ENCODE measurements at regions not wholly inside any gene's neighbourhood (a gene's known extent, or its start where the extent isn't known, plus 50 kb on each side); places are given as distances from the start of the nearest gene placed in this dataset.

GRCh38 chr1:38613996-38614395 lies 245.6 kb downstream of the RRAGC start:
- no peaks in the 10 kb centered on the region for H3K9me3 ChIP-seq (ENCODE audit: control insufficient read depth, low read depth, low read length)
- Mint-ChIP-seq H3K4me3 (no peak overlapping the region), H3K4me1 (peaks cover 9 to 10% of the 10 kb centered on the region in 2 experiments), H3K9me3 (peaks cover 6 to 9% of the 10 kb centered on the region in 2 experiments), H3K27me3 (ENCODE audit: low read depth) (peaks cover 19% of the 10 kb centered on the region), H3K27ac (no peak overlapping the region), H3K36me3 (ENCODE audit: insufficient read depth in 1 of 3, low read depth in 3 of 3) (peaks cover 4 to 10% (median 6%) of the 10 kb centered on the region in 3 experiments; a peak in 5 of 7 replicates)
- H4K8ac ChIP-seq (replicated peaks; ENCODE audit: insufficient read length, low read depth, low read length), result no peak overlapping the region
- no peaks in the 10 kb centered on the region for H4K20me1 ChIP-seq (ENCODE audit: control insufficient read depth, insufficient read depth, insufficient read length)
- no peak overlapping the region for H3K14ac ChIP-seq (ENCODE audit: insufficient read depth, low read length)
- H3K4ac ChIP-seq (ENCODE audit: low read depth, low read length), result no peak overlapping the region
- H2AFZ ChIP-seq (ENCODE audit: low read length), result no peak overlapping the region
- H4K5ac ChIP-seq (ENCODE audit: insufficient read length, low read depth, low read length), result no peak overlapping the region
- H2BK5ac ChIP-seq (ENCODE audit: insufficient read length, low read length), result no peak overlapping the region
- H3K27ac ChIP-seq (ENCODE audit: insufficient read length, low read depth, low read length), result no peak overlapping the region
- no peak overlapping the region for H3K9ac ChIP-seq (ENCODE audit: extremely low read depth, insufficient read length, low read length)
- no peaks in the 10 kb centered on the region for H3K4me1 ChIP-seq (ENCODE audit: insufficient read depth, low read length)
- no peak overlapping the region for H2AK5ac ChIP-seq (ENCODE audit: insufficient read length, low read length)
- no peak overlapping the region for H3K56ac ChIP-seq (ENCODE audit: insufficient read length, low read depth, low read length)
- H3K23me2 ChIP-seq (ENCODE audit: insufficient read length, low read depth, low read length, poor library complexity, severe bottlenecking), result no peaks in the 10 kb centered on the region
- no peak overlapping the region for H4K91ac ChIP-seq (ENCODE audit: insufficient read length, low read depth, low read length)
- DNase-seq, result no peak
- H3K23ac ChIP-seq (ENCODE audit: insufficient read length, low read depth, low read length), result no peak overlapping the region
- H3T11ph ChIP-seq (ENCODE audit: low read length), result no peak overlapping the region
- no peak overlapping the region for H3K4me2 ChIP-seq (ENCODE audit: insufficient read depth, insufficient read length, low read length)
- H3K27me3 ChIP-seq (ENCODE audit: insufficient read depth, low read length), result no peaks in the 10 kb centered on the region
- no peak overlapping the region for H2BK20ac ChIP-seq (ENCODE audit: low read depth, low read length, poor library complexity, severe bottlenecking)
- H2BK120ac ChIP-seq (ENCODE audit: low read depth, low read length, poor library complexity, severe bottlenecking), result no peak overlapping the region
- no peak overlapping the region for H3K18ac ChIP-seq (ENCODE audit: insufficient read length, low read depth, low read length)
- H3K79me1 ChIP-seq (ENCODE audit: insufficient read depth, low read depth, low read length, poor library complexity, severe bottlenecking), result no peaks in the 10 kb centered on the region
- WGBS (ENCODE audit: extremely low coverage, insufficient read length, low lambda C conversion rate), result no CpG with 5 or more reads among the region's 8 CpGs
- no peaks in the 10 kb centered on the region for H3K79me2 ChIP-seq (ENCODE audit: insufficient read depth, low read length)
- no peak overlapping the region for H2BK15ac ChIP-seq (ENCODE audit: low read depth, low read length)
- H2BK12ac ChIP-seq (ENCODE audit: insufficient read length, low read depth, low read length), result no peak overlapping the region
- no peak for TF ChIP-seq CTCF (conservative IDR thresholded peaks at IDR 0.05)

All from H9 (cell line).